Neural cell (in vitro differentiated cells): ENCODE measurements at regions not wholly inside any gene's neighbourhood (a gene's known extent, or its start where the extent isn't known, plus 50 kb on each side); places are given as distances from the start of the nearest gene placed in this dataset.

Source experiments
- H2AFZ ChIP-seq: fragments of 200-600, 300-800 bp; sonication (generic), shearing (Covaris generic); 2 replicates; pipeline ENCODE4 v1.6.0; 2014; ENCODE audit warnings: low read depth, mild to moderate bottlenecking, antibody characterized with exemption, low read length, moderate library complexity
- H3F3A ChIP-seq: fragments of 200-600 bp; shearing (Covaris generic); 2 replicates; pipeline ENCODE4 v1.6.1; 2016; ENCODE audit warnings: mild to moderate bottlenecking, moderate library complexity, mixed read lengths, antibody characterized with exemption, low read length; ENCODE audit not compliant: insufficient read depth, poor library complexity, severe bottlenecking
- H3K27ac ChIP-seq: fragments of 200-600, 300-800 bp; sonication (generic), shearing (Covaris generic); 2 replicates; pipeline ENCODE4 v1.5.1; 2014; ENCODE audit warnings: mild to moderate bottlenecking, low read length, moderate library complexity
- H3K27me3 ChIP-seq: fragments of 300-800, 200-600 bp; sonication (generic), shearing (Covaris generic); 2 replicates; pipeline ENCODE4 v1.6.0; 2014; ENCODE audit warnings: mild to moderate bottlenecking, low read depth, low read length, moderate library complexity; ENCODE audit not compliant: insufficient read depth
- H3K36me3 ChIP-seq: fragments of 300-800, 200-600 bp; sonication (generic), shearing (Covaris generic); 2 replicates; pipeline ENCODE4 v1.5.1; 2014; ENCODE audit warnings: mild to moderate bottlenecking, antibody characterized with exemption, low read length, moderate library complexity; ENCODE audit not compliant: insufficient read depth
- H3K4me2 ChIP-seq: fragments of 300-800, 200-600 bp; sonication (generic), shearing (Covaris generic); 2 replicates; pipeline ENCODE4 v1.6.0; 2014; ENCODE audit warnings: mild to moderate bottlenecking, low read length
- H3K4me3 ChIP-seq: fragments of 300-800, 200-600 bp; sonication (generic), shearing (Covaris generic); 2 replicates; pipeline ENCODE4 v1.5.1; 2014; ENCODE audit warnings: mild to moderate bottlenecking, low read length, moderate library complexity
- H3K79me2 ChIP-seq: fragments of 200-600 bp; shearing (Covaris generic); replicated peaks from 2 replicates; pipeline ENCODE4 v1.6.0; 2014; ENCODE audit warnings: mild to moderate bottlenecking, low read length, moderate library complexity; ENCODE audit not compliant: insufficient read depth
- H3K9ac ChIP-seq: fragments of 300-800, 200-600 bp; sonication (generic), shearing (Covaris generic); 2 replicates; pipeline ENCODE4 v1.6.1; 2016; ENCODE audit warnings: mild to moderate bottlenecking, low read length, mixed read lengths
- H3K9me2 ChIP-seq: fragments of 200-600 bp; shearing (Covaris generic); 2 replicates; pipeline ENCODE4 v1.6.1; 2016; ENCODE audit warnings: mild to moderate bottlenecking, low read length, mixed read lengths; ENCODE audit not compliant: insufficient read depth
- H3K9me3 ChIP-seq: fragments of 200-600, 300-800 bp; sonication (generic), shearing (Covaris generic); 2 replicates; pipeline ENCODE4 v1.6.1; 2016; ENCODE audit warnings: mild to moderate bottlenecking, mixed run types, low read length, moderate library complexity, mixed read lengths
- H4K20me1 ChIP-seq: fragments of 200-600 bp; shearing (Covaris generic); 2 replicates; pipeline ENCODE4 v1.6.1; 2016; ENCODE audit warnings: mild to moderate bottlenecking, mixed run types; ENCODE audit not compliant: insufficient read depth
- CTCF ChIP-seq: fragments of 450-650 bp; IDR thresholded peaks from 2 replicates; pipeline ENCODE4 v1.5.1; 2014; ENCODE audit warnings: antibody characterized with exemption, mild to moderate bottlenecking, moderate library complexity; ENCODE audit not compliant: poor library complexity, severe bottlenecking
- EP300 ChIP-seq: fragments of 450-650 bp; conservative IDR thresholded peaks from 2 replicates; pipeline ENCODE4 v1.6.1; 2014; ENCODE audit warnings: antibody characterized with exemption, mild to moderate bottlenecking, moderate library complexity; ENCODE audit not compliant: poor library complexity, severe bottlenecking
- EZH2 ChIP-seq: fragments of 200-600, 300-800 bp; shearing (Covaris generic), sonication (generic); IDR thresholded peaks from 2 replicates; pipeline ENCODE4 v1.6.1; 2014; ENCODE audit warnings: antibody characterized with exemption, low read length, borderline replicate concordance, mild to moderate bottlenecking; ENCODE audit not compliant: insufficient read depth, poor library complexity, severe bottlenecking
- MXI1 ChIP-seq: fragments of 450-650 bp; conservative IDR thresholded peaks from 2 replicates; pipeline ENCODE4 v1.6.1; 2014; ENCODE audit warnings: antibody characterized with exemption, mild to moderate bottlenecking; ENCODE audit not compliant: poor library complexity, severe bottlenecking
- POLR2AphosphoS5 ChIP-seq: IDR thresholded peaks from 2 replicates; pipeline ENCODE4 v1.6.1; 2012
- RAD21 ChIP-seq: fragments of 450-650 bp; conservative IDR thresholded peaks from 2 replicates; pipeline ENCODE4 v1.6.1; 2014; ENCODE audit warnings: antibody characterized with exemption, mild to moderate bottlenecking, moderate library complexity
- REST ChIP-seq: IDR thresholded peaks from 2 replicates; pipeline ENCODE4 v1.6.1; 2012; ENCODE audit warnings: borderline replicate concordance
- SMC3 ChIP-seq: fragments of 450-650 bp; conservative IDR thresholded peaks from 2 replicates; pipeline ENCODE4 v1.6.1; 2014; ENCODE audit warnings: antibody characterized with exemption, mild to moderate bottlenecking, moderate library complexity; ENCODE audit not compliant: poor library complexity
- TAF1 ChIP-seq: IDR thresholded peaks from 2 replicates; pipeline ENCODE4 v1.6.1; 2012; ENCODE audit warnings: low read depth

GRCh38 chr14:61197416-61197815, 83.7 kb downstream of the TMEM30B start:
- H2AFZ ChIP-seq: no peak overlapping the region
- no peaks in the 10 kb centered on the region for H3F3A ChIP-seq
- no peaks in the 10 kb centered on the region for H3K27me3 ChIP-seq
- no peaks in the 10 kb centered on the region for H4K20me1 ChIP-seq
- TF ChIP-seq CTCF (no peak), TAF1 (no peak), MXI1 (no peak), SMC3 (no peak), EZH2 (no peak), EP300 (no peak), REST (no peak), RAD21 (no peak), POLR2AphosphoS5 (no peak)
- H3K9me3 ChIP-seq: no peaks in the 10 kb centered on the region
- H3K79me2 ChIP-seq: no peaks in the 10 kb centered on the region
- H3K4me3 ChIP-seq: no peak overlapping the region
- H3K27ac ChIP-seq: no peak overlapping the region
- no peak overlapping the region for H3K9ac ChIP-seq
- no peaks in the 10 kb centered on the region for H3K36me3 ChIP-seq
- no peaks in the 10 kb centered on the region for H3K9me2 ChIP-seq
- no peak overlapping the region for H3K4me2 ChIP-seq

GRCh38 chr14:61196792-61197191, 84.3 kb downstream of the TMEM30B start:
- no peak overlapping the region for H2AFZ ChIP-seq
- no peaks in the 10 kb centered on the region for H3K9me2 ChIP-seq
- no peak overlapping the region for H3K4me3 ChIP-seq
- H3K27me3 ChIP-seq: no peaks in the 10 kb centered on the region
- H3K9me3 ChIP-seq: no peaks in the 10 kb centered on the region
- no peaks in the 10 kb centered on the region for H4K20me1 ChIP-seq
- H3K4me2 ChIP-seq: no peak overlapping the region
- no peaks in the 10 kb centered on the region for H3K36me3 ChIP-seq
- no peak for TF ChIP-seq RAD21
- TF ChIP-seq REST: no peak
- no peak for TF ChIP-seq EP300
- no peak for TF ChIP-seq SMC3
- no peak for TF ChIP-seq MXI1
- TF ChIP-seq EZH2: no peak
- no peak for TF ChIP-seq POLR2AphosphoS5
- TF ChIP-seq TAF1: no peak
- TF ChIP-seq CTCF: no peak
- no peaks in the 10 kb centered on the region for H3F3A ChIP-seq
- no peaks in the 10 kb centered on the region for H3K79me2 ChIP-seq
- no peak overlapping the region for H3K27ac ChIP-seq
- no peak overlapping the region for H3K9ac ChIP-seq
